Endothelial cell of umbilical vein (primary cell): ENCODE measurements at regions not wholly inside any gene's neighbourhood (a gene's known extent, or its start where the extent isn't known, plus 50 kb on each side); places are given as distances from the start of the nearest gene placed in this dataset.
"Not testable (repeated sequence)": the region's sequence is repeated elsewhere in the genome, so short reads cannot be mapped to it uniquely, and the experiment has no call there.

ENCODE experiments used
- BruUV-seq: library from RNA; stranded (reverse); fragments of 400-500 nt; replicated peaks from 2 replicates; lab custom pipeline; 2021; lab: Mats Ljungman, UMichigan
- CTCF ChIA-PET: fragments of 300-600, 350-600 bp; sonication (Branson Sonifier 250); formaldehyde crosslinking; loops from one replicate; lab custom pipeline; 2021; ENCODE audit warnings: antibody characterized with exemption, inconsistent platforms; lab: Charles Lee
- POLR2A ChIA-PET: fragments of 300-600, 350-600 bp; sonication (Branson Sonifier 250); formaldehyde crosslinking; loops from one replicate; lab custom pipeline; 2021; ENCODE audit warnings: antibody characterized with exemption, inconsistent platforms; lab: Charles Lee
- DNase-seq: peaks from one replicate; pipeline ENCODE4 v3.0.0-alpha.2; 2011; ENCODE audit warnings: low read depth, low spot score
- FAIRE-seq: peaks from 2 replicates; lab custom pipeline; 2011; peaks lifted over from hg19 to GRCh38; lab: Jason Lieb, UNC
- H2AFZ ChIP-seq: 2 replicates; pipeline ENCODE4 v1.6.0; 2012; ENCODE audit warnings: low read depth, low read length, control low read depth, inconsistent platforms
- H3K27ac ChIP-seq: 2 replicates; pipeline ENCODE4 v1.5.1; 2011; ENCODE audit warnings: low read depth, mild to moderate bottlenecking, control low read depth, low read length, moderate library complexity; ENCODE audit not compliant: insufficient read depth
- H3K27me3 ChIP-seq, 2 experiments: 2 replicates each; pipeline versions ENCODE4 v1.6.0 to v1.6.1; 2011; ENCODE audit warnings: low read length in 2 of 2, mixed read lengths in 1 of 2; ENCODE audit not compliant: control insufficient read depth in 2 of 2, insufficient read depth in 2 of 2
- H3K36me3 ChIP-seq, 2 experiments: 2 replicates in 1 of 2; 3 replicates in 1 of 2; pipeline ENCODE4 v1.5.1; 2011; ENCODE audit warnings: low read length in 2 of 2, mild to moderate bottlenecking in 1 of 2, moderate library complexity in 1 of 2; ENCODE audit not compliant: control insufficient read depth in 2 of 2, insufficient read depth in 2 of 2; ENCODE audit errors: extremely low read depth in 1 of 2
- H3K4me1 ChIP-seq: 3 replicates; pipeline ENCODE4 v1.5.1; 2011; ENCODE audit warnings: mild to moderate bottlenecking, low read length; ENCODE audit not compliant: control insufficient read depth, insufficient read depth; ENCODE audit errors: extremely low read depth
- H3K4me2 ChIP-seq: 2 replicates; pipeline ENCODE4 v1.6.1; 2011; ENCODE audit warnings: low read length, control low read depth, mixed read lengths; ENCODE audit not compliant: insufficient read depth
- H3K4me3 ChIP-seq, 3 experiments: fragments of 200-600 bp in 1 of 3; sonication (generic), shearing (Covaris generic) in 1 of 3; replicated peaks in 1 of 3; 2 replicates each; pipeline ENCODE4 v1.5.1; 2011 to 2016; ENCODE audit warnings: control low read depth in 3 of 3, low read length in 3 of 3, mild to moderate bottlenecking in 2 of 3, inconsistent platforms in 1 of 3, low read depth in 1 of 3, moderate library complexity in 1 of 3; ENCODE audit not compliant: insufficient read depth in 1 of 3
- H3K79me2 ChIP-seq: 2 replicates; pipeline ENCODE4 v1.6.0; 2012; ENCODE audit warnings: low read length, inconsistent platforms; ENCODE audit not compliant: control insufficient read depth, insufficient read depth
- H3K9ac ChIP-seq: replicated peaks from 2 replicates; pipeline ENCODE3; 2011; ENCODE audit warnings: low read length, control low read depth; ENCODE audit not compliant: insufficient read depth; ENCODE audit errors: extremely low read depth
- H3K9me1 ChIP-seq: replicated peaks from 3 replicates; pipeline ENCODE4 v1.6.0; 2011; ENCODE audit warnings: mild to moderate bottlenecking, low read length; ENCODE audit not compliant: control insufficient read depth, insufficient read depth; ENCODE audit errors: extremely low read depth
- H3K9me3 ChIP-seq: replicated peaks from 2 replicates; pipeline ENCODE4 v1.5.1; 2012; ENCODE audit warnings: low read length, inconsistent platforms; ENCODE audit not compliant: control insufficient read depth, insufficient read depth
- H4K20me1 ChIP-seq: replicated peaks from 2 replicates; pipeline ENCODE3; 2011; ENCODE audit warnings: mild to moderate bottlenecking, low read length; ENCODE audit not compliant: control insufficient read depth, insufficient read depth; ENCODE audit errors: extremely low read depth
- EZH2 ChIP-seq: IDR thresholded peaks from 2 replicates; pipeline ENCODE4 v1.6.1; 2012; ENCODE audit warnings: borderline replicate concordance, low read depth, mild to moderate bottlenecking, moderate library complexity, low read length, inconsistent platforms; ENCODE audit not compliant: severe bottlenecking
- FOS ChIP-seq: IDR thresholded peaks from 2 replicates; pipeline ENCODE4 v1.6.1; 2011; ENCODE audit warnings: mild to moderate bottlenecking, low read length, moderate library complexity, borderline replicate concordance; ENCODE audit not compliant: insufficient read depth
- GATA2 ChIP-seq: IDR thresholded peaks from 2 replicates; pipeline ENCODE4 v1.7.0; 2011; ENCODE audit warnings: low read depth, mild to moderate bottlenecking, moderate library complexity, mixed read lengths, low read length; ENCODE audit not compliant: insufficient read length, insufficient read depth
- JUN ChIP-seq: IDR thresholded peaks from 2 replicates; pipeline ENCODE4 v1.6.1; 2011; ENCODE audit warnings: borderline replicate concordance, low read depth; ENCODE audit not compliant: insufficient read length, insufficient read depth
- MYC ChIP-seq: IDR thresholded peaks from one replicate; pipeline ENCODE4 v1.6.1; 2011; ENCODE audit warnings: mild to moderate bottlenecking, low read depth, low read length
- POLR2A ChIP-seq: IDR thresholded peaks from 2 replicates; pipeline ENCODE4 v1.6.1; 2012; ENCODE audit warnings: low read depth, mild to moderate bottlenecking, control low read depth, low read length
- POLR2AphosphoS5 ChIP-seq: IDR thresholded peaks from 2 replicates; pipeline ENCODE4 v1.6.1; 2012; ENCODE audit warnings: low read depth, mild to moderate bottlenecking, control low read depth, low read length, moderate library complexity; ENCODE audit not compliant: insufficient read depth
- dilution Hi-C: fragments of 300-500 bp; cut with MboI; formaldehyde crosslinking; loops from one replicate; pipeline ENCODE4 v1.15.0; 2019; ENCODE audit warnings: low sequenced_read_pairs; ENCODE audit not compliant: extremely low pct_ligation_motif_present
- intact Hi-C: fragments of 100-400 bp; cut with micrococcal nuclease; formaldehyde crosslinking; loops from one replicate; pipeline ENCODE4 v1.10.0; 2022
- TF ChIP-seq, protein P1 (sequence below): IDR thresholded peaks from 2 replicates; pipeline ENCODE4 v1.6.1; 2011; ENCODE audit not compliant: insufficient read depth, insufficient read length
- TF ChIP-seq, protein P2 (sequence below), 2 donors: IDR thresholded peaks; 1 replicate in 1 of 2; 2 replicates in 1 of 2; pipeline ENCODE4 v1.5.1; 2011; ENCODE audit warnings: low read length in 2 of 2, mild to moderate bottlenecking in 2 of 2, moderate library complexity in 2 of 2, control low read depth in 1 of 2, inconsistent platforms in 1 of 2, low read depth in 1 of 2; ENCODE audit not compliant: insufficient read depth in 1 of 2; ENCODE audit errors: extremely low read depth in 1 of 2

DNA sequence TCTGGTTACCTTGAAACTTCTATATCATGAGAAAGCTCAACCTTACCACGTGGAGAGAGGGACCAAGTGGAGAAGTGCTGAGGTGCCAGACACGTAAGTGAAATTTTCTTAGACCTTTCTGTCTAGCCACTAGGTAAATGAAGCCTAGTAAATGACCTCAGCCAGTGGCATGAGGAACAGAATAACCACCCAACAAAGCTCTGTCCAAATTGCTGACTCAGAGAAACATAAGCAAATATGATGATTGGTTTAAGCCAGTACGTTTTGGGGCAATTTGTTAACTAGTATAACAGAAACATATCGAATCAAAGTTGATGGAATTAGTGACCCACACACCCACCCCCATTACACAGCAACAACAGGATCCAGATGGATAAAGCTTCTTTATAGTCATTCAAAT lies 75.2 kb upstream of the MAX start:
- Histone ChIP-seq H3K4me3 (no peak overlapping the region), H2AFZ (no peak overlapping the region), H3K36me3 (no peaks in the 10 kb centered on the region), H4K20me1 (no peaks in the 10 kb centered on the region), H3K27ac (no peak overlapping the region), H3K9me3 (no peaks in the 10 kb centered on the region), H3K4me1 (no peaks in the 10 kb centered on the region), H3K27me3 (no peaks in the 10 kb centered on the region), H3K4me2 (no peak overlapping the region), H3K9ac (no peak overlapping the region), H3K79me2 (no peaks in the 10 kb centered on the region), H3K9me1 (no peaks in the 10 kb centered on the region)
- dilution Hi-C loops = no loop called here
- intact Hi-C loops = no loop called here
- TF ChIP-seq EZH2 = no peak
- TF ChIP-seq POLR2A = no peak
- TF ChIP-seq, protein P1, sequence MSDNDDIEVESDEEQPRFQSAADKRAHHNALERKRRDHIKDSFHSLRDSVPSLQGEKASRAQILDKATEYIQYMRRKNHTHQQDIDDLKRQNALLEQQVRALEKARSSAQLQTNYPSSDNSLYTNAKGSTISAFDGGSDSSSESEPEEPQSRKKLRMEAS = no peak
- TF ChIP-seq GATA2 = no peak
- TF ChIP-seq, protein P2, sequence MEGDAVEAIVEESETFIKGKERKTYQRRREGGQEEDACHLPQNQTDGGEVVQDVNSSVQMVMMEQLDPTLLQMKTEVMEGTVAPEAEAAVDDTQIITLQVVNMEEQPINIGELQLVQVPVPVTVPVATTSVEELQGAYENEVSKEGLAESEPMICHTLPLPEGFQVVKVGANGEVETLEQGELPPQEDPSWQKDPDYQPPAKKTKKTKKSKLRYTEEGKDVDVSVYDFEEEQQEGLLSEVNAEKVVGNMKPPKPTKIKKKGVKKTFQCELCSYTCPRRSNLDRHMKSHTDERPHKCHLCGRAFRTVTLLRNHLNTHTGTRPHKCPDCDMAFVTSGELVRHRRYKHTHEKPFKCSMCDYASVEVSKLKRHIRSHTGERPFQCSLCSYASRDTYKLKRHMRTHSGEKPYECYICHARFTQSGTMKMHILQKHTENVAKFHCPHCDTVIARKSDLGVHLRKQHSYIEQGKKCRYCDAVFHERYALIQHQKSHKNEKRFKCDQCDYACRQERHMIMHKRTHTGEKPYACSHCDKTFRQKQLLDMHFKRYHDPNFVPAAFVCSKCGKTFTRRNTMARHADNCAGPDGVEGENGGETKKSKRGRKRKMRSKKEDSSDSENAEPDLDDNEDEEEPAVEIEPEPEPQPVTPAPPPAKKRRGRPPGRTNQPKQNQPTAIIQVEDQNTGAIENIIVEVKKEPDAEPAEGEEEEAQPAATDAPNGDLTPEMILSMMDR (IDR thresholded peaks at IDR 0.05; ENCODE audit: extremely low read depth in 1 of 2, insufficient read depth in 1 of 2, low read depth in 1 of 2, low read length in 2 of 2) = no peak
- no peak for TF ChIP-seq JUN
- TF ChIP-seq POLR2AphosphoS5 = no peak
- no peak for TF ChIP-seq FOS
- TF ChIP-seq MYC = no peak
- DNase-seq (no peak), FAIRE-seq (no peak)
- no TSS peak for BruUV-seq
- CTCF ChIA-PET = interaction anchor here (0.8 to 2.4 kb wide), 3 partner anchors 10 to 647 kb away, joined by 3 to 10 read pairs (median 6); no protein-coding TSS in a partner anchor
- POLR2A ChIA-PET = no interaction called here

DNA sequence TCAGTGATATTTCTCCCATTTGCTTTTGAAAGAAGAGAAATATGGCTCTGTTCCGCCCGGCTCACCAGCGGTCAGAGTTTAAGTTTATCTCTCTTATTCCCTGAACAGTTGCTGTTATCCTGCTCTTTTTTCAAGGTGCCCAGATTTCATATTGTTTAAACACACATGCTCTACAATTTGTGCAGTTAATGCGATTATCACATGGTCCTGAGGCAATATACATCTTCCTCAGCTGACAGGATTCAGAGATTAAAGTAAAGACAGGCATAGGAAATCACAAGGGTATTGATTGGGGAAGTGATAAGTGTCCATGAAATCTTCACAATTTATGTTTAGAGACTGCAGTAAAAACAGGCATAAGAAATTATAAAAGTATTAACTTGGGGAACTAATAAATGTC lies 76.9 kb upstream of the MAX start:
- intact Hi-C loops, H3K79me2 ChIP-seq, dilution Hi-C loops, H3K27me3 ChIP-seq, FAIRE-seq, H3K9me3 ChIP-seq, H3K9me1 ChIP-seq, DNase-seq, H3K36me3 ChIP-seq, H2AFZ ChIP-seq, H3K4me3 ChIP-seq, H3K4me1 ChIP-seq, H3K27ac ChIP-seq, BruUV-seq, POLR2A ChIA-PET, CTCF ChIA-PET, H3K4me2 ChIP-seq, H3K9ac ChIP-seq, H4K20me1 ChIP-seq: not testable (repeated sequence)
